Loucy (cell line): ENCODE measurements at regions not wholly inside any gene's neighbourhood (a gene's known extent, or its start where the extent isn't known, plus 50 kb on each side); places are given as distances from the start of the nearest gene placed in this dataset.

Experiments used
- H2AFZ ChIP-seq: fragments of 200-600 bp; sonication (generic); 2 replicates; pipeline ENCODE4 v1.6.0; 2016; ENCODE audit warnings: antibody characterized with exemption, mild to moderate bottlenecking, low read length, moderate library complexity
- H3F3A ChIP-seq: fragments of 200-600 bp; 2 replicates; pipeline ENCODE4 v1.6.0; 2016; ENCODE audit warnings: antibody characterized with exemption, low read depth, mild to moderate bottlenecking
- H3K27me3 ChIP-seq: fragments of 200-600 bp; sonication (generic); 2 replicates; pipeline ENCODE4 v1.6.1; 2014; ENCODE audit warnings: low read length, mild to moderate bottlenecking; ENCODE audit not compliant: insufficient read depth, poor library complexity, severe bottlenecking
- H3K36me3 ChIP-seq: fragments of 200-600 bp; sonication (generic); 2 replicates; pipeline ENCODE4 v1.6.1; 2016; ENCODE audit warnings: low read length; ENCODE audit not compliant: insufficient read depth
- H3K4me1 ChIP-seq: fragments of 200-600 bp; sonication (generic); 2 replicates; pipeline ENCODE4 v1.5.1; 2014; ENCODE audit warnings: low read length, mild to moderate bottlenecking; ENCODE audit not compliant: insufficient read depth, poor library complexity, severe bottlenecking
- H3K4me2 ChIP-seq: fragments of 200-600 bp; sonication (generic); 2 replicates; pipeline ENCODE4 v1.6.0; 2014; ENCODE audit warnings: antibody characterized with exemption, low read length, low read depth, mild to moderate bottlenecking; ENCODE audit not compliant: poor library complexity, severe bottlenecking
- H3K4me3 ChIP-seq: fragments of 200-600 bp; sonication (generic); 2 replicates; pipeline ENCODE4 v1.5.1; 2014; ENCODE audit warnings: low read length, mild to moderate bottlenecking, mixed read lengths; ENCODE audit not compliant: poor library complexity, severe bottlenecking
- H3K79me2 ChIP-seq: fragments of 200-600 bp; sonication (generic); 2 replicates; pipeline ENCODE4 v1.6.1; 2014; ENCODE audit warnings: low read length; ENCODE audit not compliant: insufficient read depth
- H3K9ac ChIP-seq: fragments of 200-600 bp; sonication (generic); 2 replicates; pipeline ENCODE4 v1.6.0; 2014; ENCODE audit warnings: mild to moderate bottlenecking, low read depth, low read length, moderate library complexity; ENCODE audit not compliant: poor library complexity, severe bottlenecking
- H3K9me2 ChIP-seq: fragments of 200-600 bp; sonication (generic); replicated peaks from 2 replicates; pipeline ENCODE4 v1.6.1; 2016; ENCODE audit warnings: low read depth, low read length, mixed read lengths
- H3K9me3 ChIP-seq: fragments of 200-600 bp; sonication (generic); 2 replicates; pipeline ENCODE4 v1.6.1; 2014; ENCODE audit warnings: mild to moderate bottlenecking, antibody characterized with exemption, low read length, low read depth; ENCODE audit not compliant: insufficient read depth
- H4K20me1 ChIP-seq: fragments of 200-600 bp; sonication (generic); 2 replicates; pipeline ENCODE4 v1.6.0; 2014; ENCODE audit warnings: antibody characterized with exemption, low read length, mild to moderate bottlenecking; ENCODE audit not compliant: insufficient read depth, poor library complexity, severe bottlenecking
- CTCF ChIP-seq: fragments of 200-600 bp; sonication (generic); conservative IDR thresholded peaks from 2 replicates; pipeline ENCODE4 v1.5.1; 2014; ENCODE audit warnings: mild to moderate bottlenecking, antibody characterized with exemption, low read length
- EZH2phosphoT487 ChIP-seq: fragments of 200-600 bp; IDR thresholded peaks from 2 replicates; pipeline ENCODE4 v1.6.1; 2018; ENCODE audit warnings: antibody characterized with exemption, mild to moderate bottlenecking, moderate library complexity, borderline replicate concordance

DNA sequence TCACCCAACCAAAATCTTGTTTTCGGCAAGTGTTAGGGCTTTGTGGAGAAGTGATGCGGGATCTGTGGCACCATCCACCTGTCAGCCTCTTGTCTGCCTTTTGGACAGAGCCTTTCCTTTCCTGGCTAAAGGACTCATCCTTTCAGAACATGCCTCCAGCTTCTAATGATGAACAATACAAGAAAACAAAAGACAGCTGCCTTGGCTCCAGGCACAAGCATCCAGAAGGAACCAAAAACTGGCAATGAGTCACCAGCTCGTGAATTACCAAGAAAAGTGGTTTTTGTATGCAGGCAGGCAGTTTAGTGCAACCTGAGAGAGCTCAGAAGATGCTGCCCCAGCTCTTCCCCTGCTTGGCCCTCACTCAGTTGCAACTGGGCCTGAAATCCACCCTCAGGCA, 84.6 kb upstream of the NAMPT start:
- no peaks in the 10 kb centered on the region for H3K9me2 ChIP-seq
- no peaks in the 10 kb centered on the region for H3K4me1 ChIP-seq
- H3K9ac ChIP-seq, result no peak overlapping the region
- no peak overlapping the region for H3K4me2 ChIP-seq
- no peaks in the 10 kb centered on the region for H3K27me3 ChIP-seq
- no peaks in the 10 kb centered on the region for H3K79me2 ChIP-seq
- H3K9me3 ChIP-seq, result no peaks in the 10 kb centered on the region
- H3K4me3 ChIP-seq, result no peak overlapping the region
- H2AFZ ChIP-seq, result no peak overlapping the region
- H4K20me1 ChIP-seq, result no peaks in the 10 kb centered on the region
- no peaks in the 10 kb centered on the region for H3K36me3 ChIP-seq
- TF ChIP-seq EZH2phosphoT487, result no peak
- no peak for TF ChIP-seq CTCF
- no peaks in the 10 kb centered on the region for H3F3A ChIP-seq

- no peaks in the 10 kb centered on the region for H3F3A ChIP-seq
- H3K79me2 ChIP-seq, result no peaks in the 10 kb centered on the region
- H2AFZ ChIP-seq, result no peak overlapping the region
- no peak overlapping the region for H3K4me3 ChIP-seq
- H3K36me3 ChIP-seq, result no peaks in the 10 kb centered on the region
- no peaks in the 10 kb centered on the region for H3K9me3 ChIP-seq
- H3K4me2 ChIP-seq, result no peak overlapping the region
- H3K4me1 ChIP-seq, result no peaks in the 10 kb centered on the region
- H3K27me3 ChIP-seq, result no peaks in the 10 kb centered on the region
- no peaks in the 10 kb centered on the region for H4K20me1 ChIP-seq
- H3K9me2 ChIP-seq, result no peaks in the 10 kb centered on the region
- TF ChIP-seq CTCF (no peak), EZH2phosphoT487 (no peak)
- no peak overlapping the region for H3K9ac ChIP-seq
Observed at GRCh38 chr7:106367664-106368063, 82.9 kb upstream of the NAMPT start.

GRCh38 chr7:106367018-106367420, 82.2 kb upstream of the NAMPT start:
- H3K4me1 ChIP-seq, result no peaks in the 10 kb centered on the region
- H3K36me3 ChIP-seq, result no peaks in the 10 kb centered on the region
- no peaks in the 10 kb centered on the region for H3K9me3 ChIP-seq
- H3K4me3 ChIP-seq, result no peak overlapping the region
- no peaks in the 10 kb centered on the region for H3K27me3 ChIP-seq
- peak; percentile 55 for TF ChIP-seq CTCF
- no peak for TF ChIP-seq EZH2phosphoT487
- H2AFZ ChIP-seq, result no peak overlapping the region
- H3K4me2 ChIP-seq, result no peak overlapping the region
- H3K9me2 ChIP-seq, result no peaks in the 10 kb centered on the region
- no peaks in the 10 kb centered on the region for H3F3A ChIP-seq
- no peaks in the 10 kb centered on the region for H3K79me2 ChIP-seq
- no peak overlapping the region for H3K9ac ChIP-seq
- no peaks in the 10 kb centered on the region for H4K20me1 ChIP-seq
